ENCODE measurements at regions not wholly inside any gene's neighbourhood (a gene's known extent, or its start where the extent isn't known, plus 50 kb on each side); places are given as distances from the start of the nearest gene placed in this dataset.

GRCh38 chr7:46939089-46939488 is 642.8 kb downstream of the TNS3 start:
- TF ChIP-seq CTCF (IDR thresholded peaks at IDR 0.05 in 4 of 5, conservative IDR thresholded peaks at IDR 0.05 in 1 of 5), result no peak
- TF ChIP-seq POLR2A (IDR thresholded peaks at IDR 0.05), result no peak
